ENCODE measurements at regions not wholly inside any gene's neighbourhood (a gene's known extent, or its start where the extent isn't known, plus 50 kb on each side); places are given as distances from the start of the nearest gene placed in this dataset.
"Not testable (repeated sequence)": the region's sequence is repeated elsewhere in the genome, so short reads cannot be mapped to it uniquely, and the experiment has no call there.

- Mint-ChIP-seq H3K36me3 (ENCODE audit: low read depth) (no peaks in the 10 kb centered on the region), H3K4me3 (no peak overlapping the region), H3K27ac (no peak overlapping the region), H3K27me3 (ENCODE audit: low read depth) (no peaks in the 10 kb centered on the region), H3K9me3 (no peaks in the 10 kb centered on the region), H3K4me1 (ENCODE audit: low read depth) (no peaks in the 10 kb centered on the region)
- DNase-seq (ENCODE audit: low spot score): no peak
These were observed 1052.0 kb downstream of the TAF11L14 start for GRCh38 chr5:18686253-18686652.

- Mint-ChIP-seq H3K4me1 (ENCODE audit: low read depth) (no peaks in the 10 kb centered on the region), H3K9me3 (no peaks in the 10 kb centered on the region), H3K27ac (no peak overlapping the region), H3K36me3 (ENCODE audit: low read depth) (no peaks in the 10 kb centered on the region), H3K27me3 (ENCODE audit: low read depth) (no peaks in the 10 kb centered on the region), H3K4me3 (no peak overlapping the region)
- DNase-seq (ENCODE audit: low spot score): no peak
These were observed 1053.2 kb downstream of the TAF11L14 start for GRCh38 chr5:18687429-18687828.

- H3K36me3 Mint-ChIP-seq (ENCODE audit: low read depth): no peaks in the 10 kb centered on the region
- H3K27me3 Mint-ChIP-seq (ENCODE audit: low read depth): no peaks in the 10 kb centered on the region
- no peaks in the 10 kb centered on the region for H3K9me3 Mint-ChIP-seq
- H3K4me1 Mint-ChIP-seq (ENCODE audit: low read depth): peaks cover 15% of the 10 kb centered on the region
- no peak for DNase-seq (ENCODE audit: low spot score)
- no peak overlapping the region for H3K4me3 Mint-ChIP-seq
- no peak overlapping the region for H3K27ac Mint-ChIP-seq
These were observed 1065.4 kb downstream of the TAF11L14 start for GRCh38 chr5:18699681-18700080.

GRCh38 chr5:18702821-18703220 lies 1068.6 kb downstream of the TAF11L14 start:
- H3K27ac Mint-ChIP-seq: no peak overlapping the region
- H3K36me3 Mint-ChIP-seq (ENCODE audit: low read depth): no peaks in the 10 kb centered on the region
- H3K27me3 Mint-ChIP-seq (ENCODE audit: low read depth): no peaks in the 10 kb centered on the region
- no peaks in the 10 kb centered on the region for H3K9me3 Mint-ChIP-seq
- DNase-seq (ENCODE audit: low spot score): no peak
- peaks cover 14% of the 10 kb centered on the region for H3K4me1 Mint-ChIP-seq (ENCODE audit: low read depth)
- no peak overlapping the region for H3K4me3 Mint-ChIP-seq

GRCh38 chr5:18712936-18713485 lies 1078.8 kb downstream of the TAF11L14 start:
- no peak overlapping the region for H3K4me3 Mint-ChIP-seq
- H3K27ac Mint-ChIP-seq: no peak overlapping the region
- no peaks in the 10 kb centered on the region for H3K27me3 Mint-ChIP-seq (ENCODE audit: low read depth)
- no peak for DNase-seq (ENCODE audit: low spot score)
- H3K9me3 Mint-ChIP-seq: peaks cover 9% of the 10 kb centered on the region
- no peaks in the 10 kb centered on the region for H3K4me1 Mint-ChIP-seq (ENCODE audit: low read depth)
- H3K36me3 Mint-ChIP-seq (ENCODE audit: low read depth): no peaks in the 10 kb centered on the region

GRCh38 chr5:18720002-18720401 lies 1085.7 kb downstream of the TAF11L14 start:
- Mint-ChIP-seq H3K27ac (no peak overlapping the region), H3K4me1 (ENCODE audit: low read depth) (peaks cover 2% of the 10 kb centered on the region), H3K4me3 (no peak overlapping the region), H3K27me3 (ENCODE audit: low read depth) (no peaks in the 10 kb centered on the region), H3K36me3 (ENCODE audit: low read depth) (peaks cover 4% of the 10 kb centered on the region), H3K9me3 (no peaks in the 10 kb centered on the region)
- DNase-seq (ENCODE audit: low spot score): no peak

GRCh38 chr5:18732556-18733479 lies 1098.6 kb downstream of the TAF11L14 start:
- H3K9me3 Mint-ChIP-seq: no peaks in the 10 kb centered on the region
- DNase-seq (ENCODE audit: low spot score): no peak
- H3K4me1 Mint-ChIP-seq (ENCODE audit: low read depth): peaks cover 5% of the 10 kb centered on the region
- H3K27me3 Mint-ChIP-seq (ENCODE audit: low read depth): no peaks in the 10 kb centered on the region
- no peak overlapping the region for H3K4me3 Mint-ChIP-seq
- H3K36me3 Mint-ChIP-seq (ENCODE audit: low read depth): peaks cover 24% of the 10 kb centered on the region
- no peak overlapping the region for H3K27ac Mint-ChIP-seq

- Mint-ChIP-seq H3K27me3 (ENCODE audit: low read depth) (no peaks in the 10 kb centered on the region), H3K36me3 (ENCODE audit: low read depth) (peaks cover 29% of the 10 kb centered on the region), H3K4me3 (no peak overlapping the region), H3K4me1 (ENCODE audit: low read depth) (peaks cover 12% of the 10 kb centered on the region), H3K27ac (no peak overlapping the region), H3K9me3 (no peaks in the 10 kb centered on the region)
- no peak for DNase-seq (ENCODE audit: low spot score)
These were observed 1101.8 kb downstream of the TAF11L14 start for GRCh38 chr5:18736051-18736398.

GRCh38 chr5:18736736-18737135 lies 1102.5 kb downstream of the TAF11L14 start:
- DNase-seq (ENCODE audit: low spot score); H3K9me3 Mint-ChIP-seq; H3K27ac Mint-ChIP-seq; H3K27me3 Mint-ChIP-seq (ENCODE audit: low read depth); H3K4me3 Mint-ChIP-seq: not testable (repeated sequence)
- H3K36me3 Mint-ChIP-seq (ENCODE audit: low read depth): peaks cover 27% of the 10 kb centered on the region
- peaks cover 15% of the 10 kb centered on the region for H3K4me1 Mint-ChIP-seq (ENCODE audit: low read depth)

GRCh38 chr5:18740301-18740700 lies 1106.0 kb downstream of the TAF11L14 start:
- DNase-seq (ENCODE audit: low spot score): no peak
- Mint-ChIP-seq H3K27me3 (ENCODE audit: low read depth) (no peaks in the 10 kb centered on the region), H3K4me1 (ENCODE audit: low read depth) (peaks cover 36% of the 10 kb centered on the region), H3K4me3 (peak overlapping the region; percentile 41), H3K9me3 (no peaks in the 10 kb centered on the region), H3K36me3 (ENCODE audit: low read depth) (peaks cover 27% of the 10 kb centered on the region), H3K27ac (no peak overlapping the region)

- Mint-ChIP-seq H3K9me3 (no peaks in the 10 kb centered on the region), H3K4me1 (ENCODE audit: low read depth) (peaks cover 40% of the 10 kb centered on the region), H3K4me3 (peak overlapping the region; percentile 65), H3K27ac (no peak overlapping the region), H3K27me3 (ENCODE audit: low read depth) (no peaks in the 10 kb centered on the region), H3K36me3 (ENCODE audit: low read depth) (peaks cover 24% of the 10 kb centered on the region)
- DNase-seq (ENCODE audit: low spot score): no peak
These were observed 1108.6 kb downstream of the TAF11L14 start for GRCh38 chr5:18742830-18743229.

GRCh38 chr5:18744441-18744840 lies 1110.2 kb downstream of the TAF11L14 start:
- DNase-seq (ENCODE audit: low spot score): peak; percentile 35
- peaks cover 40% of the 10 kb centered on the region for H3K4me1 Mint-ChIP-seq (ENCODE audit: low read depth)
- peak overlapping the region; percentile 93 for H3K27ac Mint-ChIP-seq
- no peaks in the 10 kb centered on the region for H3K9me3 Mint-ChIP-seq
- H3K4me3 Mint-ChIP-seq: peak overlapping the region; percentile 94
- peaks cover 19% of the 10 kb centered on the region for H3K36me3 Mint-ChIP-seq (ENCODE audit: low read depth)
- no peaks in the 10 kb centered on the region for H3K27me3 Mint-ChIP-seq (ENCODE audit: low read depth)

- H3K36me3 Mint-ChIP-seq (ENCODE audit: low read depth): peaks cover 22% of the 10 kb centered on the region
- no peaks in the 10 kb centered on the region for H3K27me3 Mint-ChIP-seq (ENCODE audit: low read depth)
- H3K4me3 Mint-ChIP-seq: peak overlapping the region; percentile 94
- DNase-seq (ENCODE audit: low spot score): peak; percentile 17
- peaks cover 3% of the 10 kb centered on the region for H3K9me3 Mint-ChIP-seq
- H3K27ac Mint-ChIP-seq: peak overlapping the region; percentile 93
- H3K4me1 Mint-ChIP-seq (ENCODE audit: low read depth): peaks cover 46% of the 10 kb centered on the region
These were observed 1111.1 kb downstream of the TAF11L14 start for GRCh38 chr5:18745042-18745987.

Data from T-helper 2 cell treated with Interferon-gamma antibody and Interleukin-4, amounts not matched to agents 5 μg/mL and 100 μg/mL, for 36 hours (primary cell).